K562 (cell line): ENCODE measurements at regions not wholly inside any gene's neighbourhood (a gene's known extent, or its start where the extent isn't known, plus 50 kb on each side); places are given as distances from the start of the nearest gene placed in this dataset.

ENCODE experiments used
- ATAC-seq: fragments of 200-7000 bp; cut with Tn5 transposase; 3 replicates; pipeline ENCODE4 v1.9.1; 2020; ENCODE audit warnings: moderate library complexity
- BruUV-seq: library from RNA; stranded (reverse); fragments of 400-500 nt; replicated peaks from 2 replicates; lab custom pipeline; 2021; lab: Mats Ljungman, UMichigan
- CTCF ChIA-PET: fragments of 300-600 bp; formaldehyde crosslinking; extraction: SDS; loops from one replicate; lab custom pipeline; 2021; ENCODE audit warnings: low intra/inter-chr PET ratio; lab: Yijun Ruan, JAX
- POLR2A ChIA-PET: fragments of 300-600, 350-650 bp; sonication (Branson Sonifier 250); formaldehyde crosslinking; extraction: SDS; loops from one replicate; lab custom pipeline; 2021; ENCODE audit warnings: antibody characterized with exemption, inconsistent platforms; lab: Yijun Ruan, JAX
- DNase-seq, 4 experiments: peaks; one replicate each; pipeline versions ENCODE4 v3.0.0 to v3.0.0-alpha.2; 2011 to 2018; ENCODE audit warnings: low spot score in 3 of 4, mixed read lengths in 3 of 4; ENCODE audit errors: extremely low read depth in 1 of 4
- FAIRE-seq: peaks from 2 replicates; lab custom pipeline; 2011; peaks lifted over from hg19 to GRCh38; lab: Jason Lieb, UNC
- H2AFZ ChIP-seq: 2 replicates; pipeline ENCODE4 v1.6.0; 2011; ENCODE audit warnings: low read depth, low read length, control low read depth, inconsistent platforms
- H3K27ac ChIP-seq: fragments of 200-600 bp; 3 replicates; pipeline ENCODE4 v1.8.0; 2011; ENCODE audit warnings: low read depth, mild to moderate bottlenecking, control low read depth, inconsistent platforms, low read length, moderate library complexity, mixed read lengths; ENCODE audit errors: extremely low read depth
- H3K27me3 ChIP-seq, 2 experiments: fragments of 300-600 bp in 1 of 2; 2 replicates in 1 of 2; 3 replicates in 1 of 2; pipeline versions ENCODE4 v1.6.0 to v1.8.0; 2011; ENCODE audit warnings: inconsistent platforms in 2 of 2, low read length in 2 of 2, mild to moderate bottlenecking in 1 of 2, mixed read lengths in 1 of 2, moderate library complexity in 1 of 2; ENCODE audit not compliant: control insufficient read depth in 2 of 2, insufficient read depth in 2 of 2
- H3K36me3 ChIP-seq: fragments of 300-600 bp; 3 replicates; pipeline ENCODE4 v1.8.0; 2011; ENCODE audit warnings: mild to moderate bottlenecking, low read length, inconsistent platforms; ENCODE audit not compliant: control insufficient read depth, insufficient read depth
- H3K4me1 ChIP-seq, 2 experiments: fragments of 200-600 bp in 1 of 2; replicated peaks in 1 of 2; 2 replicates in 1 of 2; 3 replicates in 1 of 2; pipeline versions ENCODE4 v1.5.1 to v1.8.0; 2011; ENCODE audit warnings: inconsistent platforms in 2 of 2, low read length in 2 of 2, mild to moderate bottlenecking in 1 of 2, mixed read lengths in 1 of 2, moderate library complexity in 1 of 2; ENCODE audit not compliant: control insufficient read depth in 2 of 2, insufficient read depth in 2 of 2
- H3K4me2 ChIP-seq: 2 replicates; pipeline ENCODE4 v1.6.1; 2011; ENCODE audit warnings: low read length, control low read depth, inconsistent platforms, mixed read lengths; ENCODE audit not compliant: insufficient read depth
- H3K4me3 ChIP-seq: fragments of 200-600 bp; sonication (generic), shearing (Covaris generic); 2 replicates; pipeline ENCODE4 v1.5.1; 2016; ENCODE audit warnings: control low read depth, inconsistent platforms
- H3K79me2 ChIP-seq: fragments of 200-600 bp; 3 replicates; pipeline ENCODE4 v1.8.0; 2011; ENCODE audit warnings: low read length, inconsistent platforms; ENCODE audit not compliant: control insufficient read depth, insufficient read depth
- H3K9ac ChIP-seq, 2 experiments: 2 replicates each; pipeline versions ENCODE4 v1.6.0 to v1.6.1; 2011; ENCODE audit warnings: low read depth in 2 of 2, low read length in 2 of 2, control low read depth in 1 of 2, inconsistent platforms in 1 of 2, mild to moderate bottlenecking in 1 of 2, mixed read lengths in 1 of 2; ENCODE audit not compliant: insufficient read depth in 1 of 2
- H3K9me1 ChIP-seq: one replicate; pipeline ENCODE4 v1.6.0; 2011; ENCODE audit warnings: inconsistent platforms, mild to moderate bottlenecking, low read length, moderate library complexity; ENCODE audit not compliant: control insufficient read depth, insufficient read depth
- H3K9me3 ChIP-seq: replicated peaks from 2 replicates; pipeline ENCODE4 v1.5.1; 2011; ENCODE audit warnings: low read depth, low read length, inconsistent platforms; ENCODE audit not compliant: control insufficient read depth, insufficient read depth
- H4K20me1 ChIP-seq: replicated peaks from 2 replicates; pipeline ENCODE4 v1.6.1; 2011; ENCODE audit warnings: low read length, inconsistent platforms, mixed read lengths; ENCODE audit not compliant: control insufficient read depth, insufficient read depth
- EWSR1 ChIP-seq: fragments of 450-650 bp; IDR thresholded peaks from 2 replicates; pipeline ENCODE4 v1.6.1; 2018; ENCODE audit warnings: borderline replicate concordance, mild to moderate bottlenecking, low read depth, moderate library complexity; ENCODE audit not compliant: partially characterized antibody
- GATAD2A ChIP-seq: fragments of 450-650 bp; IDR thresholded peaks from 2 replicates; pipeline ENCODE4 v1.6.1; 2017
- ILF3 ChIP-seq: fragments of 450-650 bp; IDR thresholded peaks from 2 replicates; pipeline ENCODE4 v1.6.1; 2018; ENCODE audit warnings: antibody characterized with exemption, mild to moderate bottlenecking, moderate library complexity, borderline replicate concordance
- LARP7 ChIP-seq: fragments of 450-650 bp; IDR thresholded peaks from 2 replicates; pipeline ENCODE4 v1.6.1; 2016
- MTA3 ChIP-seq: fragments of 450-650 bp; formaldehyde crosslinking; IDR thresholded peaks from 2 replicates; pipeline ENCODE4 v1.6.1; 2017; ENCODE audit warnings: mild to moderate bottlenecking, borderline replicate concordance
- TAF9B ChIP-seq: fragments of 450-650 bp; IDR thresholded peaks from 2 replicates; pipeline ENCODE4 v1.6.1; 2018; ENCODE audit warnings: mild to moderate bottlenecking; ENCODE audit not compliant: partially characterized antibody
- WGBS: fragments of 100-300 bp; shearing (Covaris generic); methylation state at CpG from one replicate; pipeline ENCODE4 v1.1.6; 2016; ENCODE audit warnings: low coverage, mixed read lengths; ENCODE audit not compliant: insufficient coverage; ENCODE audit errors: missing lambda C conversion rate; 5-methylcytosine and 5-hydroxymethylcytosine counted together
- in situ Hi-C: fragments of 300-500 bp; cut with MboI; formaldehyde crosslinking; loops from 4 replicates; pipeline ENCODE4 v1.15.0; 2018; ENCODE audit warnings: inconsistent platforms, mixed read lengths
- intact Hi-C: fragments of 100-400 bp; cut with micrococcal nuclease; formaldehyde crosslinking; loops from 2 replicates; pipeline ENCODE4 v1.14.2; 2022
- TF ChIP-seq, protein P1 (sequence below): IDR thresholded peaks from 2 replicates; pipeline ENCODE4 v1.6.1; 2011; ENCODE audit not compliant: insufficient read length; ENCODE audit errors: extremely low read depth

DNA sequence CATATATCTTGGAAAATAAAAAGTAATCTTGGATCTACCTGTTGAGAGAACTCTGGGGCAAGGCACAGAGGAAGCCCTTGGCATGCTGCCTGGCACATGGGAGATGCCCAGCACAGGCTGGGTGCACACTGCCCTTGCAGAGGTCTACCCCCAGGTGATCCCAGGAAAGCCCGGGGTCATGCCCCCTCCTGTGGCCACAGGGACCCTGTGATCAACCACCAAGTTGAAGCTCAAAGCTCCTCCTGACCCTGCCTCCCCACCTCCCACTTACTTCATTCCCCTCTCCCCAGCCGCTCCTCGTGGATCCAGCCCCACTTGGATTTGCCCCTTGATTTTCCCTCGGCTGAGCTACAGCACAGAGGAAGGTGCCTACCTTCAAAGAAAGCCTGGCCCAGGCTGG lies 62.7 kb upstream of the LARS2 start:
- FAIRE-seq: no peak
- CTCF ChIA-PET: interaction anchor here (1.4 kb wide), 1 partner anchor 288 kb away, joined by 7 read pairs; no protein-coding TSS in a partner anchor
- Histone ChIP-seq H3K36me3 (no peaks in the 10 kb centered on the region), H2AFZ (no peak overlapping the region), H3K4me3 (no peak overlapping the region), H3K9me3 (no peaks in the 10 kb centered on the region), H3K27me3 (peaks cover 47 to 67% of the 10 kb centered on the region in 2 experiments), H3K27ac (no peak overlapping the region), H3K79me2 (no peaks in the 10 kb centered on the region), H3K9ac (peak overlapping the region in 1 of 2 experiments; percentile 62; a peak in 1 of 4 replicates), H3K4me2 (no peak overlapping the region), H3K4me1 (no peaks in the 10 kb centered on the region), H4K20me1 (no peaks in the 10 kb centered on the region), H3K9me1 (no peaks in the 10 kb centered on the region)
- 5% methylated on average over 4 of the region's 4 CpGs for WGBS
- TF ChIP-seq, protein P1, sequence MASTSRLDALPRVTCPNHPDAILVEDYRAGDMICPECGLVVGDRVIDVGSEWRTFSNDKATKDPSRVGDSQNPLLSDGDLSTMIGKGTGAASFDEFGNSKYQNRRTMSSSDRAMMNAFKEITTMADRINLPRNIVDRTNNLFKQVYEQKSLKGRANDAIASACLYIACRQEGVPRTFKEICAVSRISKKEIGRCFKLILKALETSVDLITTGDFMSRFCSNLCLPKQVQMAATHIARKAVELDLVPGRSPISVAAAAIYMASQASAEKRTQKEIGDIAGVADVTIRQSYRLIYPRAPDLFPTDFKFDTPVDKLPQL: no peak
- TF ChIP-seq ILF3: no peak
- no peak for TF ChIP-seq LARP7
- POLR2A ChIA-PET: interaction anchor here (0.6 to 1.3 kb wide), 2 partner anchors 13 to 138 kb away, joined by 4 to 6 read pairs; no protein-coding TSS in a partner anchor
- ATAC-seq: no peak
- intact Hi-C loops: no loop called here
- DNase-seq: no peak
- in situ Hi-C loops: no loop called here
- no TSS peak for BruUV-seq

DNA sequence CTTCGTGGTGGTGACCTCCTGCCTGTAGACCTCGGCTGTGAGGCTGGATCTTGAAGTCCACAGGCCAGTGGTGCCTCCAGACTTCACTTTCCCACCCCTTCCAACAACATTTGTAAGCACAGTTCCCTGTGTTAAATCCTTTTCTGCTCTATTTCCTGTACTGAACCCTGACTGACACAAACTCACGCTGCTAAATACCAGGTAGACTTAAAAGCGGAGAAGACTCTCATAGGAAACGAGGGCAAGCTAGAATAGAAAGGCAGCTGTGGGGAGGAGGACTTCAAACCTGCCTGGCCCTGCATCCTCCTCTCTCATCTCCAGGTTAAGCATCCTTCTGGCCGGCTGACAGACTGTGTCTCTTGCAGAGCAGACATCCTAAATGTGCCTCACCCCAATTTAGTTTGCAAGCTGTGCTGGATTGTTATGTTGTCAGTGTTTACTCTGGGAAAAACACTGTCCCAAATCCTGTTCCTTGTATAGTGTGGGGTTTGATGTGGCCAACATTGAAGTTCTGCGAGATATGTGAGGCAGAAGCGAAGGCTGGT lies 58.5 kb upstream of the LARS2 start:
- Histone ChIP-seq H2AFZ (no peak overlapping the region), H3K9ac (no peak overlapping the region), H3K79me2 (no peaks in the 10 kb centered on the region), H3K4me2 (no peak overlapping the region), H3K4me3 (no peak overlapping the region), H3K27ac (no peak overlapping the region), H4K20me1 (no peaks in the 10 kb centered on the region), H3K27me3 (peaks cover 35 to 66% of the 10 kb centered on the region in 2 experiments), H3K9me1 (no peaks in the 10 kb centered on the region), H3K9me3 (no peaks in the 10 kb centered on the region), H3K4me1 (peaks cover 0 to 2% of the 10 kb centered on the region in 2 experiments; a peak in 2 of 5 replicates), H3K36me3 (no peaks in the 10 kb centered on the region)
- POLR2A ChIA-PET: interaction anchor here (1.0 kb wide), 1 partner anchor 8 kb away, joined by 5 read pairs; no protein-coding TSS in a partner anchor
- ATAC-seq: no peak
- intact Hi-C loops (loop anchor here (10.0 kb wide), 2 partner anchors 165 to 325 kb away; no protein-coding TSS in a partner anchor), in situ Hi-C loops (no loop called here)
- CTCF ChIA-PET: interaction anchor here (0.9 to 1.6 kb wide), 4 partner anchors 105 to 292 kb away, joined by 3 to 8 read pairs (median 4); no protein-coding TSS in a partner anchor
- no peak for DNase-seq
- no peak for TF ChIP-seq MTA3
- no peak for TF ChIP-seq GATAD2A
- no peak for TF ChIP-seq EWSR1
- no peak for TF ChIP-seq TAF9B
- no peak for FAIRE-seq
- WGBS: under 1% methylated on average over 8 of the region's 8 CpGs
- no TSS peak for BruUV-seq
